Prostate gland (tissue), 2 donors: ENCODE measurements at regions not wholly inside any gene's neighbourhood (a gene's known extent, or its start where the extent isn't known, plus 50 kb on each side); places are given as distances from the start of the nearest gene placed in this dataset.

Experiments used
- DNase-seq: peaks from one replicate; pipeline ENCODE4 v3.0.0-alpha.2; 2019; ENCODE audit warnings: low spot score
- H3K27ac ChIP-seq, 2 donors: fragments of 200-600 bp; sonication (generic); 2 replicates each; pipeline ENCODE4 v1.5.1; 2017 to 2019
- H3K27me3 ChIP-seq: fragments of 200-600 bp; sonication (generic); replicated peaks from 2 replicates; pipeline ENCODE4 v1.5.1; 2019; ENCODE audit not compliant: insufficient read depth
- H3K36me3 ChIP-seq, 2 donors: fragments of 200-600 bp; sonication (generic); 1 replicate in 1 of 2; 2 replicates in 1 of 2; pipeline versions ENCODE4 v1.5.1 to v1.8.1; 2017 to 2019
- H3K4me1 ChIP-seq: fragments of 200-600 bp; sonication (generic); replicated peaks from 2 replicates; pipeline ENCODE4 v1.5.1; 2019
- H3K4me3 ChIP-seq, 2 donors: fragments of 200-600 bp; sonication (generic); 2 replicates each; pipeline ENCODE4 v1.5.1; 2017 to 2019
- H3K9me3 ChIP-seq: fragments of 200-600 bp; sonication (generic); 2 replicates; pipeline ENCODE4 v1.5.1; 2017
- POLR2A ChIP-seq: fragments of 450-650 bp; IDR thresholded peaks from one replicate; pipeline ENCODE4 v1.6.1; 2016; ENCODE audit warnings: antibody characterized with exemption, mild to moderate bottlenecking
- POLR2AphosphoS5 ChIP-seq: sonication (generic); formaldehyde crosslinking; IDR thresholded peaks from one replicate; pipeline ENCODE4 v1.6.1; 2017; ENCODE audit warnings: antibody characterized with exemption
- WGBS: methylation state at CpG from one replicate; pipeline ENCODE4 v1.1.5; 2018; 5-methylcytosine and 5-hydroxymethylcytosine counted together
- intact Hi-C: fragments of 100-400 bp; cut with DNase I; formaldehyde crosslinking; loops from one replicate; pipeline ENCODE4 v1.14.2; 2022
- TF ChIP-seq, protein P1 (sequence below), 4 experiments: fragments of 200-600 bp in 2 of 4; fragments of 450-650 bp in 2 of 4; sonication (generic) in 2 of 4; IDR thresholded peaks; 1 replicate in 3 of 4; 2 replicates in 1 of 4; pipeline ENCODE4 v1.5.1; 2016 to 2019; ENCODE audit warnings: antibody characterized with exemption in 4 of 4, mild to moderate bottlenecking in 2 of 4, moderate library complexity in 2 of 4

DNA sequence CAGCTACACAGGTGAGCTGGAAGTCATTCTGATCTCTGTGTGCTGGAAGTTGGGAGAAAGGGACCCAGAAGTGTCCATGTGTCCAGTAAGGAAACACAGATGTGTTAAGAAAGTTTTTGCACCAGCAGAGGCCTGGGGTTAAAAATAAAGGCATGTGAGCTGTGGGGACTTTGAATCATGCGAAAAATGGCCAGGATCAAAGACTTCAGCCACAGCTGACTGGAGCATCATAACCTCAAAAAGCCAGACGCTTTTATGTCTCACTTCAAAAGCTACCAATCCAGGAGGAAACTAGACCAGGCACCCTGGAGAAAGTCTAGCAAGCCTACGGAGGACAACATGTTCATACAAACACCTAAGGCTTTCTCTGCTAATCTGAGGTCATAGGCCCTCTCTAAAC is 503.6 kb upstream of the REG3G start:
- Histone ChIP-seq H3K36me3 (no peaks in the 10 kb centered on the region), H3K9me3 (no peaks in the 10 kb centered on the region), H3K4me1 (no peaks in the 10 kb centered on the region), H3K4me3 (no peak overlapping the region), H3K27me3 (no peaks in the 10 kb centered on the region), H3K27ac (no peak overlapping the region)
- DNase-seq, result no peak
- 56% methylated on average over 3 of the region's 3 CpGs for WGBS
- TF ChIP-seq POLR2AphosphoS5 (no peak), POLR2A (no peak)
- TF ChIP-seq, protein P1, sequence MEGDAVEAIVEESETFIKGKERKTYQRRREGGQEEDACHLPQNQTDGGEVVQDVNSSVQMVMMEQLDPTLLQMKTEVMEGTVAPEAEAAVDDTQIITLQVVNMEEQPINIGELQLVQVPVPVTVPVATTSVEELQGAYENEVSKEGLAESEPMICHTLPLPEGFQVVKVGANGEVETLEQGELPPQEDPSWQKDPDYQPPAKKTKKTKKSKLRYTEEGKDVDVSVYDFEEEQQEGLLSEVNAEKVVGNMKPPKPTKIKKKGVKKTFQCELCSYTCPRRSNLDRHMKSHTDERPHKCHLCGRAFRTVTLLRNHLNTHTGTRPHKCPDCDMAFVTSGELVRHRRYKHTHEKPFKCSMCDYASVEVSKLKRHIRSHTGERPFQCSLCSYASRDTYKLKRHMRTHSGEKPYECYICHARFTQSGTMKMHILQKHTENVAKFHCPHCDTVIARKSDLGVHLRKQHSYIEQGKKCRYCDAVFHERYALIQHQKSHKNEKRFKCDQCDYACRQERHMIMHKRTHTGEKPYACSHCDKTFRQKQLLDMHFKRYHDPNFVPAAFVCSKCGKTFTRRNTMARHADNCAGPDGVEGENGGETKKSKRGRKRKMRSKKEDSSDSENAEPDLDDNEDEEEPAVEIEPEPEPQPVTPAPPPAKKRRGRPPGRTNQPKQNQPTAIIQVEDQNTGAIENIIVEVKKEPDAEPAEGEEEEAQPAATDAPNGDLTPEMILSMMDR (IDR thresholded peaks at IDR 0.05), result no peak
- intact Hi-C loops, result no loop called here

DNA sequence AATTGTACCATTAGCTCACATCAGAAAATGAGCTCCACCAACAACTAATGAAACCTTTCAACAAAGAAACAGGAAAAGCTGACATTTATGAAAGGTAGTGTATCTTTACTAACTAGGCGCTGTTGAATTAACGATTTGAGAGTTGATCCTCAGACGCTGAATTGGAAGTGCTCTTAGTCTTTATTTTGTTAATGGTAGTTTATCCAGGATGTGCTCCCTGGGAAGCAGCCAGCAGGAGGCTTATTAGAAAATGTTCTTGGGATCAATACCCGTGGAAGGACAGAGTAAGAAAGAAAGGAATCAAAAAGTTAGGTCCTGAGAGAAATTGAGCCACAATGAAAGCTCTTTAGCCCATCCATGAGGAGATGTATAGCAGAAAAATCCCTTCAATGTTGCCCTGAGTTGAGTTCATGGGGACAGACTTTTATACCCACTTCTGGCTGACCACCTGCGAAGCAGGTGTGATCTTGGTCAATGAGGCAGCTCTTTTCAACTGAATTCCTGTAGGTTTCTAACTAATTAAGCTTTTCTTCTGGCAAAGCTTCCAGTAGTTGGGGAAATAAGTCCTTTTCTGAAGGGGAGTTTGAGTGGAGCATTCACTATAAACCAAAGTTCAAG is 492.6 kb upstream of the REG3G start:
- Histone ChIP-seq H3K27me3 (no peaks in the 10 kb centered on the region), H3K9me3 (no peaks in the 10 kb centered on the region), H3K27ac (no peak overlapping the region), H3K4me3 (no peak overlapping the region), H3K36me3 (no peaks in the 10 kb centered on the region), H3K4me1 (no peaks in the 10 kb centered on the region)
- intact Hi-C loops, result no loop called here
- WGBS, result 30% methylated on average over 5 of the region's 5 CpGs
- no peak for DNase-seq
- TF ChIP-seq POLR2A (no peak), POLR2AphosphoS5 (no peak)

GRCh38 chr2:78535395-78535794 is 490.1 kb upstream of the REG3G start:
- no peak for DNase-seq
- no peaks in the 10 kb centered on the region for H3K9me3 ChIP-seq
- H3K4me3 ChIP-seq, result no peak overlapping the region
- H3K27me3 ChIP-seq, result no peaks in the 10 kb centered on the region
- H3K36me3 ChIP-seq, result no peaks in the 10 kb centered on the region
- H3K27ac ChIP-seq, result no peak overlapping the region
- TF ChIP-seq POLR2AphosphoS5 (no peak), POLR2A (no peak)
- TF ChIP-seq, protein P1 (IDR thresholded peaks at IDR 0.05), result no peak
- intact Hi-C loops, result no loop called here
- H3K4me1 ChIP-seq, result no peaks in the 10 kb centered on the region

- no peak for DNase-seq
- no peaks in the 10 kb centered on the region for H3K9me3 ChIP-seq
- intact Hi-C loops, result no loop called here
- H3K4me1 ChIP-seq, result no peaks in the 10 kb centered on the region
- H3K27me3 ChIP-seq, result no peaks in the 10 kb centered on the region
- 96% methylated on average over 1 of the region's 1 CpG for WGBS
- no peak overlapping the region for H3K4me3 ChIP-seq
- TF ChIP-seq POLR2AphosphoS5 (no peak), POLR2A (no peak)
- TF ChIP-seq, protein P1 (IDR thresholded peaks at IDR 0.05), result no peak
- no peak overlapping the region for H3K27ac ChIP-seq
- H3K36me3 ChIP-seq, result no peaks in the 10 kb centered on the region
Measured at GRCh38 chr2:78538322-78538721, 487.2 kb upstream of the REG3G start.

DNA sequence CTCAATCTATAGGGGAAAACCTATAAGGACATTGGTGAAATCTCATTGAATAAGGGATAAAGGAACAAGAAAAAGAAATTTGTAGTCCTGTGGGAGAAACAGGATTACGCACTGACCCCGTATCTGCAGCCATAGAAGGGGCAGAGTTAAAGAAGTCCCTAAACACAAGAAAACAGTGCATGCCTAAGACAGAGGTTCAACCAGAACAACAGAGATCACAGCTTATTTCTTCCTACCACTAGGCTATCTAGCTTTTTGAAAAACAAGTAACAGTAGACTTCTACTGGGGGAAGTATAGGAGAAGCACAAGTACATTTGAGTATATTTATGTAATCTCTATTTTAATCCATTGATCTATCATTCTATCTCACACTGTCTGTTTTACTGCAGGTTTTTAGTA is 485.2 kb upstream of the REG3G start:
- H3K27me3 ChIP-seq, result no peaks in the 10 kb centered on the region
- H3K27ac ChIP-seq, result no peak overlapping the region
- no peak for DNase-seq
- no peak overlapping the region for H3K4me3 ChIP-seq
- H3K9me3 ChIP-seq, result no peaks in the 10 kb centered on the region
- 31% methylated on average over 2 of the region's 2 CpGs for WGBS
- TF ChIP-seq POLR2A (no peak), POLR2AphosphoS5 (no peak)
- TF ChIP-seq, protein P1 (IDR thresholded peaks at IDR 0.05), result no peak
- no peaks in the 10 kb centered on the region for H3K4me1 ChIP-seq
- intact Hi-C loops, result no loop called here
- no peaks in the 10 kb centered on the region for H3K36me3 ChIP-seq
